ENCODE measurements at regions not wholly inside any gene's neighbourhood (a gene's known extent, or its start where the extent isn't known, plus 50 kb on each side); places are given as distances from the start of the nearest gene placed in this dataset.
"Not testable (repeated sequence)": the region's sequence is repeated elsewhere in the genome, so short reads cannot be mapped to it uniquely, and the experiment has no call there.

DNA sequence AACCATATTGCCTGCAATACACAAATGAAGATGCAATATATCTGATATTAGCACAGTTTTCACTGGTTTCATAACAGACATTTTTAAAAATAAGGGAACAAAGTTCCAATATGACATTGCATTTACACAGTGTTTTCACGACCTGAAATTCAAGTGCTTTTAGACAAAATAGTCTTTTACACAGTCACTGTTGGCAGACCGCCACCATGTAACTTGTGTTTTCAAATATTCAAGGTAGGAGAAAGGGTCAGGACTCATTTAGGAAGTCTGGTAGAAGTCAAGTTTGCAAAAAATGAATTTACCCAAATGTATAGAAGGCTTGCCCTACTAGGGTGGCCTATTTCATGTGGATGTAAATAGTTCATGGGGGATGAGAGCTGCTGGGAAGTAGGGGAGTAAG, 98.1 kb upstream of the TAS2R1 start:
- Mint-ChIP-seq H3K4me3 (no peak overlapping the region), H3K27ac (no peak overlapping the region), H3K4me1 (no peaks in the 10 kb centered on the region), H3K27me3 (no peaks in the 10 kb centered on the region), H3K9me3 (peaks cover 11 to 26% of the 10 kb centered on the region in 2 donors)
- ATAC-seq = no peak
- no peak for DNase-seq

DNA sequence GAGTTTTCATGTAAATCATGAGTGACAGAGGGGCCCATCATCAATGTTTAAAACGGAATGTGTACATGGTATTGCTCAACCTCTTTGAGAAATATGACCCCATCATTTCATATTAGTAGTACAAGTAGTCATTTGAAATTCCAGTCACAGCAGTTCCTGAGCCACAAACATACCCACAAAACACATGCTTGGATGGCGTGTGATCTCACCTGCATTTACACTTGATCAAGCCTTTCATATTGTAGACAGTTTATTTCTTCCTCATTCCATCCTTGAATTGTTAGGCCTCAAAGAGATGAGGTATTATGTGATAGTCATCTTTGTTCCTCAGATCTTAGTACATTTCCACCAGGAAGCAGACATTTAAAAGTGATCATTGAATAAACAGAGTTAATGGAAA, 96.8 kb upstream of the TAS2R1 start:
- DNase-seq = no peak
- Mint-ChIP-seq H3K9me3 (peaks cover 5 to 19% of the 10 kb centered on the region in 2 donors), H3K4me3 (no peak overlapping the region), H3K27me3 (no peaks in the 10 kb centered on the region), H3K4me1 (no peaks in the 10 kb centered on the region), H3K27ac (no peak overlapping the region)
- ATAC-seq = no peak

DNA sequence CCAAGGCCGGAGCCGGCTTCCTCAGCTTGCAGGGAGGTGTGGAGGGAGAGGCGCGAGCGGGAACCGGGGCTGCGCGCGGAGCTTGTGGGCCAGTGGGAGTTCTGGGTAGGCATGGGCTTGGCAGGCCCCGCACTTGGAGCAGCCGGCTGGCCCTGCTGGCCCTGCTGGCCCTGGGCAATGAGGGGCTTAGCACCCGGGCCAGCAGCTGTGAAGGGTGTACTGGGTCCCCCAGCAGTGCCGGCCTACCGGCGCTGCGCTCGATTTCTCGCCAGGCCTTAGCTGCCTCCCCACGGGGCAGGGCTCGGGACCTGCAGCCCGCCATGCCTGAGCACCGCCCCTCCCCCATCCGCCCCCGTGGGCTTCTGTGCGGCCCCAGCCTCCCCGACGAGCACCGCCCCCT, 95.1 kb upstream of the TAS2R1 start:
- DNase-seq, H3K4me1 Mint-ChIP-seq, H3K9me3 Mint-ChIP-seq, H3K27me3 Mint-ChIP-seq, ATAC-seq, H3K4me3 Mint-ChIP-seq, H3K27ac Mint-ChIP-seq: not testable (repeated sequence)

DNA sequence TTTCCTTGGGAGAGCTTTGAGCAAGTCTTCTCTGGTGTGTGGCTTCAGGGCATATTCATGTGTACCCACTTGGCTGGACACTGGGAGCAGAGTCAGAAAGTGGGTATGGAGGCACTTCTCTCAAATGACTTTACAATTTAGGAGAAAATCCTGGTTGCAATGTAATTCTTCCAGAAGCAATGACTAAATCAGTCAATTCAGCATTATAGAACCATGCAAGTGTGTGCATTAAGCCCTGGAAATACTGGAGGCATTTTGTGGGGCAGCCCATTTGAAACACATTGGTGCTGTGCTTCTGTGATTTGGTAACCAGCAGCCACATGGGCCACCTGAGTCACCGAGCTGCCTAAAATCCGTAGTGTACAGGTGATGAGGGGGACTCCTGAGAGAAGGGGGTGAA, 94.6 kb upstream of the TAS2R1 start:
- DNase-seq (no peak), ATAC-seq (no peak)
- Mint-ChIP-seq H3K4me3 (no peak overlapping the region), H3K27me3 (no peaks in the 10 kb centered on the region), H3K9me3 (peaks cover 12 to 13% of the 10 kb centered on the region in 2 donors), H3K4me1 (no peaks in the 10 kb centered on the region), H3K27ac (no peak overlapping the region)

DNA sequence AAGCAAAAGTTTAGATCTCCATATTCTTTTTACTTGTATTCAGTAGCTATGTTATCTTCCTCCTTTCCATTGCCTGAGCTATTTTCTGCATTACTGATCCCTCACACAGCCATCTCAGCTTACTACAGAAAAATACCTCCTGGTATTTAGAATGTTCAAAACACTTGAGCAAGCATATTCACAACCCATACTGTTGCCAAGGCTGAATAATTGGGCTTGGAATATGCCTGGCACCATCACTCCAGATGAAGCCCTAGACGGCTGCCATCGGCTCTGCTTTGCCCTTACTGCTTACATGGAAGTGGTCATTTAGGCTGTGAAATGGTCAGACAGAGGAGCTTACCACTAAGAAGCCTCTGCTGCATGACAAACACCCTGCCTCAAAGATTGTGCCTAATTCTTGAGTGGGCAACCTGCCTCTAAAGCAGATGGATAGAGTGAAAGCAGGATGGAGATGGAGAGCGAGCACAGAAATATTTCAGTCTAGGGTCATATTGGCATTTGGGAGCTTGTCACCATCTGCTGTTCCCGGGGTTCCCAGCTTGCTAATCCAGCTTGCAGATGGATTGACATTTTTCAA, 92.5 kb upstream of the TAS2R1 start:
- Mint-ChIP-seq H3K9me3 (peaks cover 14% of the 10 kb centered on the region in 2 donors), H3K4me1 (no peaks in the 10 kb centered on the region), H3K27ac (no peak overlapping the region), H3K4me3 (no peak overlapping the region), H3K27me3 (no peaks in the 10 kb centered on the region)
- no peak for DNase-seq
- ATAC-seq = no peak

DNA sequence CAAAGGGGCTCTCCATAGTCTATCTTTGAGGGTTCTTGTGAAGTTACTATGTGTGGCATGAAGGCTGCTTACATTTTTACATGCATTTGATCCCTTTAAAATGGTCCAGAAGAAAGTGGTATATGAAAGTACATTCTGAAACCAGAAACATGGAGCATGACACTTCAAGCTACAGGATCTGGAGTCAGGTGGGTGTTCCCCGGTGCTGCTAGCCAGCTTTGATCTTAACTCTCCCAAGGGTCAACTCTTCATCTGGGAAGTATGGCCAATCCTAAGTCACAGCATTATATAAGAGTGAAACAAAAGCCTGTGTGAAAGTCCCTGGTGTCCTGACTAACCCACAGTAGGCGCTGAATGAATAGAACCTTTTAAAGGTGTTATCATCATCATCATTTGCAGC, 91.0 kb upstream of the TAS2R1 start:
- Mint-ChIP-seq H3K4me3 (no peak overlapping the region), H3K27ac (no peak overlapping the region), H3K4me1 (no peaks in the 10 kb centered on the region), H3K9me3 (peaks cover 7 to 19% of the 10 kb centered on the region in 2 donors), H3K27me3 (no peaks in the 10 kb centered on the region)
- ATAC-seq (no peak), DNase-seq (no peak)

DNA sequence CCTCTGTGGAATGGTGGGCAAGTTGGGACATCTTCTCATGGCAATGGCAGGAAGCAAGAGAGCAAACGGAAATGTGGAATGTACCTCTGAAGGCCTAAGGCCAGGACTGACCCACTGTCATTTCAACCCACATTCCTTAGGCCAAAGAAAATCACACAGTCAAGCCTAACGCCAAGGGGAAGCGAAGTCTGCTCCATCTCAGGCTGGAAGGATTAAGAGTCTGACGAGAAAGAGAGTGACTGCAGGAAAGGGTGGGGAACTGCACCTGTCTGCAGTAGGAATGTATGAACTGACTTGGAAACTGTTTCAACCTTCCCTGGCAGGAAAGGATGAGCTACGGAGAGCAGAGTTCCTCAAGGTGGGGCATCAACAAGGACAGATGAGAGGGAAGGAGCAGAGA, 90.2 kb upstream of the TAS2R1 start:
- DNase-seq (no peak), ATAC-seq (no peak)
- peaks cover 7 to 19% of the 10 kb centered on the region in 2 donors for H3K9me3 Mint-ChIP-seq
- no peak overlapping the region for H3K4me3 Mint-ChIP-seq
- no peaks in the 10 kb centered on the region for H3K27me3 Mint-ChIP-seq
- H3K4me1 Mint-ChIP-seq = no peaks in the 10 kb centered on the region
- no peak overlapping the region for H3K27ac Mint-ChIP-seq

DNA sequence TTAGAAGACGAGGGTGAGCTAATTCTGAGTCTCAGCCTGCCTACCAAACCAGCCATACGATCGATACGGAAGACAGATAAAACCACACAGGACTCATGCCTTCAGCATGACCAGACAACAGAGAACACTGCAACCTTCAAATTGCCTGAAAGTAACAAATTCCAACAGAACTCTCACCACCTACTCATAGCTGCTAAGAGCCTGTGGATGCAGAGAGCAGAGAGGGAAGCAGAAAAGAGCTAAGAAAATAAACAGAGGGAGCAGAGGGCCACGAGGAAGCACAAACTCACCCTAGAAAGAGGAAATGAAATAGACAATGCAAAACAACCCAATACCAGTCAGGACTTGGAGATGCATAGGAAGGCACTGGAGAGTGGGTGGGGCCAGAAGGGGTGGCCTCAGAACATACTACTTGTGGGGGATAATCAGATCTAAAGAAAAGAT, 86.7 kb upstream of the TAS2R1 start:
- ATAC-seq (no peak), DNase-seq (no peak)
- Mint-ChIP-seq H3K4me1 (no peaks in the 10 kb centered on the region), H3K4me3 (no peak overlapping the region), H3K27ac (peak overlapping the region; percentile 8 to 20), H3K27me3 (peaks cover 6% of the 10 kb centered on the region), H3K9me3 (peaks cover 13 to 22% of the 10 kb centered on the region in 2 donors)

DNA sequence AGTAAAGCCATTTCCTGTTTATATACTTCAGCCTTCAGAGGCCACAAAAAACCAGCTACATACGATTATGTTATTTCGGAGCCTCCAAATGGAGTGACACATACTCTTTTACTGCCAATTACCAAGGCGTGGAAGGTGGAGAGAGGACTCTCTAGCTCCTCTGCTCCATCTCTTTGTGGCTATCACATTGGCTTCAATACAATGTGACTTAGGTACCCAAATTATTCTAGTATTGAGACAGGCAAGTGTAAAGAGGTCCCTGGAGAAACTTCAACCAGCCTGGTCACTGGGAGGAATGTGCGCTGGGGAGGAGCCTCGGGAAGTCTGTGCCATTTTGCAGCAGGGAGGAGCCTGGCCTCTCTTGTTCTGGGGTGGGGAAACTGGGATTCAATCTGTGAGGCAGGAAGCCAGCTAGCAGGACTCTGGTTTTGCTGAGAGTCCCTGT, 85.8 kb upstream of the TAS2R1 start:
- Mint-ChIP-seq H3K27ac (no peak overlapping the region), H3K4me3 (no peak overlapping the region), H3K27me3 (peaks cover 6% of the 10 kb centered on the region), H3K4me1 (no peaks in the 10 kb centered on the region), H3K9me3 (peaks cover 13 to 22% of the 10 kb centered on the region in 2 donors)
- ATAC-seq = no peak
- no peak for DNase-seq

DNA sequence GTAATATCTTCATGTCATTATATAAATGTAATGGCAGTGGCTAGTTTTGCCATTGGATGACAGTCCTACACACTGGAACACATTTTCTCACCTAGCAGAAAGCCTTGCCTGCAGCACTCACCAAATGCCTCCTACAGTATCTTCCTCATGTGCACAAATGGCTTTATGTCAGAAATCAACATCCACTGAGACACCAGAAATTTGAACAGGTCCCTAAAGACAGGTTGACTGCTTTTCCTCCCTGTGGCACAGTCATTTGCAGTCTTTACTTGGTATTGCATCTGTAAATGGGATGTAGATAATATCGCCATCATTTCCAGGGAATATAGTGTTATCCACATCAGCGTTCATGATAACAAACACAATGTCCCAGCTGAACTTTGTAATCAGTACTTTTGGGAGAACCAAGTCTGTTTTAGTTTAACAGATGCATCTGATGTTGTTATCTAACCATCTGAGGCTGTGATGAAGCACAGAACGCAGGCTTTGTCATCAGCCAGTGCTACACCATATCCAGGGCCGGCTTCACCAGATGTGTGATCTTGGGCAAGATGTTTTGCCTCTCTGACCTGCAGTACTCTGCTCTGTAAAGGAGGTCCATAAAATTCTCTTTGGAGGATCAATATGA, 83.9 kb upstream of the TAS2R1 start:
- Mint-ChIP-seq H3K4me3 (no peak overlapping the region), H3K27me3 (peaks cover 6% of the 10 kb centered on the region), H3K9me3 (peaks cover 13% of the 10 kb centered on the region in 2 donors), H3K27ac (no peak overlapping the region), H3K4me1 (no peaks in the 10 kb centered on the region)
- DNase-seq = no peak
- no peak for ATAC-seq

DNA sequence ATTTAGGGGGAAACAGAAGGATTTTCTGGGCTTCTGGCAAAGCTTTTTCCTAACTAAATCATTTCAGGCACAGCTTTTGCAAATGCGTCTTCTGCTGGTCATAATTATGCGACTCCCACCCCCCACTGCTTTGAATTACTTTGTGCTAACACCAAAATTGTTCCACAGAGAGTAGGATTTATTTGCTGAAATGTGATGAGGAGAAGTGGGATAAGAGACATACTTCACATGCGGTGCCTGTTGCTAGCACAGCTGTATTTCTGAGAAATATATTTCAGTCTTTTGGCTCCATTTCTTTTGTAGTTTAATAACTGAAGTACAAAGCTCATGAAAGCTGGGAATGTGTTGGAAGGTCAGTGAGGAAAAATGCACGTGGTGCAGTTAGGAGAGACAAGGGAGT, 83.2 kb upstream of the TAS2R1 start:
- Mint-ChIP-seq H3K27ac (no peak overlapping the region), H3K9me3 (peaks cover 18 to 20% of the 10 kb centered on the region in 2 donors), H3K27me3 (peaks cover 6% of the 10 kb centered on the region), H3K4me1 (no peaks in the 10 kb centered on the region), H3K4me3 (no peak overlapping the region)
- ATAC-seq (no peak), DNase-seq (no peak)

DNA sequence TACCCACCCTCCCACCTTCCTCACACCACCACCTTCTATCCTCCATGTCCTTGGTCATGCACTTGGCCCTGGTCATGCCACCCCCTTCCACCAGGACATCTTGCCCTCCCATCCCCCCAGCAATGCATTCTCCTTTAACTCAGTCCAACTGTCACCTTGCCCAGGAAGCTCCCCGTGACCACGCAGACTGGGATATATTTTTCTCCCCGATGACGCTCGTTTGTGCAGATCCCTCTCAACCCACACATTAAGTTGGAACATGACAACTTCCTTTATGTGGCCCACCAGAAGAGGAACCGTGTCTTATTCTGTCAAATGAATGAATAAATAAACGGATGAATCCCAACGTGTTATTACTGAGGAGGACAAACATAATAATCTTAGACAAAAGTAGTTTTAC, 82.8 kb upstream of the TAS2R1 start:
- ATAC-seq (no peak), DNase-seq (no peak)
- Mint-ChIP-seq H3K4me3 (no peak overlapping the region), H3K27ac (peak overlapping the region in 1 of 2 donors; percentile 44), H3K4me1 (no peaks in the 10 kb centered on the region), H3K9me3 (peaks cover 18 to 20% of the 10 kb centered on the region in 2 donors), H3K27me3 (peaks cover 6% of the 10 kb centered on the region)

DNA sequence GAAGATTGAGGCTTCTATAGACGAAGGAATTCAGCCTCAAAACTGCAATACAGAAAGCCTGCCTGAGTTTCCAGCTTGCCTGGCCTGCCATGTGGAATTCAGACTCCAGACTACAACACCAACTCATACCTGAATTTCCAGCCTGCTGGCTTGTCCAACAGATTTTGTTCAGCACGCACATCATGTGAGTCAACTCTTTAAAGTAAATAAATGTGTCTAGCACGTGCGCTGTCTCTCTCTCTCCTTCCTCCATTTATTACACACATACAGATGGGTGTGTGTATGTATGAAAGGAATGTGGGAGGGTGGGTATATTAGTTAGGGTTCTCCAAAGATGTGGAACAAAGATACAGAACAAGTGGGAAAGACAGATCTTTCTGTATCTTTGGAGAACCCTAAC, 82.4 kb upstream of the TAS2R1 start:
- Mint-ChIP-seq H3K4me1 (no peaks in the 10 kb centered on the region), H3K9me3 (peaks cover 18 to 20% of the 10 kb centered on the region in 2 donors), H3K27ac (no peak overlapping the region), H3K27me3 (peaks cover 6% of the 10 kb centered on the region), H3K4me3 (no peak overlapping the region)
- ATAC-seq = no peak
- no peak for DNase-seq

DNA sequence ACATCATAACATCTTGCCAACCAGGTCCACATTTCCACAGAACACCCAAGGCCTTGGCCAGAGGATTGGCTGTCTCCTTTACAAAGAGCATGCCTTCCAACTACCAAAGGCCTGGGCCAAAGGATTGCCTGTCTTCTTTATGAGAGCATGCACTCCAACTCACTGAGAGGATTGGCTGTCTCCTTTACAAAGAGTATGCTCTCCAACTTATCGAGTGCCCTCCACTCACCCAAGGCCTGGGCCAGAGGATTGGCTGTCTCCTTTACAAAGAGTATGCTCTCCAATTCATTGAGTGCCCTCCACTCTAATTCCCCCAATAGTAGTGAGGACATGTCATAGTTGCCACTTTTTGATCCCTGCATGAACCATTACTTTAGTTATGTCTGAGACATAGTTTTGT, 79.9 kb upstream of the TAS2R1 start:
- Mint-ChIP-seq H3K9me3 (peaks cover 9 to 27% of the 10 kb centered on the region in 2 donors), H3K4me1 (no peaks in the 10 kb centered on the region), H3K27ac (no peak overlapping the region), H3K27me3 (peaks cover 6% of the 10 kb centered on the region), H3K4me3 (no peak overlapping the region)
- DNase-seq (no peak), ATAC-seq (no peak)

DNA sequence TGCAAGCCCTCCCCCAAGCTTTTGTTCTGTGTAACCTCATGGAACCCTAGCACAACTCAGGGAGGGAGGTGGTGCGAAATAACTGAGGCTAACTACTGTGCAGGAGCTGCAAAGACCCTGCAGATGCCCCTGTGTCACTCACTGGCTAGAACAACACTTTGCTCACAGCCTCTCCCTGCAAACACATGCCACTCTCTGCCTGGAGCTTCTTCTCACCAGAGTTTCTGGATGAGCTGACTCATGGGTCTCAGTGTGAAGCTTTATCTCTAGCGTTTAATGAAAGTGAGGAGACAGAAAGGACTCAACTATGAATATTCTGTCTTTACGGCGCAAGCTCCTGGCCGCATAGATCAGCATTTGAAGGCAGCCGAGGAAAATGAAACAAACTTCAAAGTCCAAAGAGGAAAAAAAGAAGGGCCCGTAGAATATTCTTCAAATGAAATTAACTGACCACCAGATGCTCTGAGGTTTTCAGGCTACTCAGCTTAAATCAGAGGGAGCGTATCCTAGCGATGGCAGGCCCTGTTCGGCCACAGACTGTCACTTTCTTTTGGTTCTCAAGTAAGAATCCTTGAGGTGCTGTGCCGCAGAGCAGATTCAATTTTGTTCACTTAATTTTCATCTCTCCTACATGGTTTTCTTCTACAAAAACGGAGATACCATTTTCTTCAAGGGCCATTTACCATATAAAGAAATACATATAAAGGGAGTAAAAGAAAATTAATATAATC, 77.7 kb upstream of the TAS2R1 start:
- ATAC-seq (no peak), DNase-seq (no peak)
- Mint-ChIP-seq H3K4me3 (no peak overlapping the region), H3K4me1 (no peaks in the 10 kb centered on the region), H3K27me3 (peaks cover 2% of the 10 kb centered on the region), H3K27ac (no peak overlapping the region), H3K9me3 (peaks cover 6 to 24% of the 10 kb centered on the region in 2 donors)

DNA sequence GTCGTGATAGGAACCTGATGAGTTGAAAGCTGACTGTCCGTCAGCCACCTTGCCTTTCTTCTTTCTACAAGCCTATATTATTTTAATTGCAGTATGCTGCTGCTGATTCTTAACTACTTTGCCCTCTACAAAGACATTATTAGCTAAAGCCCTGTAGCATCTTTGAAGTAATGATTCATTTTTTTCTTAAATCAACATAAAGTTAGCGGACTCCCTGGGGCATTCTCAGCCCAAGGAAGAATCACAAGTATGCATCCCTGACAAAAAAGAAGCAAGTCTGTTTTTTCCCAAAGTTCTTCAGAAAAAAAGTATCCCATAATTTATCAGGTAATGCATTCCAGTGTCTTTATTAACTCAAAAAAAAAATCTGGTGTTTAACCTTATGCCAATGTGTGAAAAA, 69.5 kb upstream of the TAS2R1 start:
- no peak for DNase-seq
- Mint-ChIP-seq H3K27ac (no peak overlapping the region), H3K9me3 (peaks cover 0 to 18% of the 10 kb centered on the region in 2 donors), H3K4me1 (no peaks in the 10 kb centered on the region), H3K4me3 (no peak overlapping the region), H3K27me3 (no peaks in the 10 kb centered on the region)
- no peak for ATAC-seq

All from stimulated activated naive CD8-positive, alpha-beta T cell treated with anti-CD3 and anti-CD28 coated beads, Interleukin-15, amount 100 ng/mL, for 72 hours (primary cell).